Endothelial cell of umbilical vein (primary cell): ENCODE measurements at regions not wholly inside any gene's neighbourhood (a gene's known extent, or its start where the extent isn't known, plus 50 kb on each side); places are given as distances from the start of the nearest gene placed in this dataset.
"Not testable (repeated sequence)": the region's sequence is repeated elsewhere in the genome, so short reads cannot be mapped to it uniquely, and the experiment has no call there.

ENCODE experiments used
- BruUV-seq: library from RNA; stranded (reverse); fragments of 400-500 nt; replicated peaks from 2 replicates; lab custom pipeline; 2021; lab: Mats Ljungman, UMichigan
- CTCF ChIA-PET: fragments of 300-600, 350-600 bp; sonication (Branson Sonifier 250); formaldehyde crosslinking; loops from one replicate; lab custom pipeline; 2021; ENCODE audit warnings: antibody characterized with exemption, inconsistent platforms; lab: Charles Lee
- POLR2A ChIA-PET: fragments of 300-600, 350-600 bp; sonication (Branson Sonifier 250); formaldehyde crosslinking; loops from one replicate; lab custom pipeline; 2021; ENCODE audit warnings: antibody characterized with exemption, inconsistent platforms; lab: Charles Lee
- DNase-seq: peaks from one replicate; pipeline ENCODE4 v3.0.0-alpha.2; 2011; ENCODE audit warnings: low read depth, low spot score
- FAIRE-seq: peaks from 2 replicates; lab custom pipeline; 2011; peaks lifted over from hg19 to GRCh38; lab: Jason Lieb, UNC
- H2AFZ ChIP-seq: 2 replicates; pipeline ENCODE4 v1.6.0; 2012; ENCODE audit warnings: low read depth, low read length, control low read depth, inconsistent platforms
- H3K27ac ChIP-seq: 2 replicates; pipeline ENCODE4 v1.5.1; 2011; ENCODE audit warnings: low read depth, mild to moderate bottlenecking, control low read depth, low read length, moderate library complexity; ENCODE audit not compliant: insufficient read depth
- H3K27me3 ChIP-seq, 2 experiments: 2 replicates each; pipeline versions ENCODE4 v1.6.0 to v1.6.1; 2011; ENCODE audit warnings: low read length in 2 of 2, mixed read lengths in 1 of 2; ENCODE audit not compliant: control insufficient read depth in 2 of 2, insufficient read depth in 2 of 2
- H3K36me3 ChIP-seq, 2 experiments: 2 replicates in 1 of 2; 3 replicates in 1 of 2; pipeline ENCODE4 v1.5.1; 2011; ENCODE audit warnings: low read length in 2 of 2, mild to moderate bottlenecking in 1 of 2, moderate library complexity in 1 of 2; ENCODE audit not compliant: control insufficient read depth in 2 of 2, insufficient read depth in 2 of 2; ENCODE audit errors: extremely low read depth in 1 of 2
- H3K4me1 ChIP-seq: 3 replicates; pipeline ENCODE4 v1.5.1; 2011; ENCODE audit warnings: mild to moderate bottlenecking, low read length; ENCODE audit not compliant: control insufficient read depth, insufficient read depth; ENCODE audit errors: extremely low read depth
- H3K4me2 ChIP-seq: 2 replicates; pipeline ENCODE4 v1.6.1; 2011; ENCODE audit warnings: low read length, control low read depth, mixed read lengths; ENCODE audit not compliant: insufficient read depth
- H3K4me3 ChIP-seq, 3 experiments: fragments of 200-600 bp in 1 of 3; sonication (generic), shearing (Covaris generic) in 1 of 3; replicated peaks in 1 of 3; 2 replicates each; pipeline ENCODE4 v1.5.1; 2011 to 2016; ENCODE audit warnings: control low read depth in 3 of 3, low read length in 3 of 3, mild to moderate bottlenecking in 2 of 3, inconsistent platforms in 1 of 3, low read depth in 1 of 3, moderate library complexity in 1 of 3; ENCODE audit not compliant: insufficient read depth in 1 of 3
- H3K79me2 ChIP-seq: 2 replicates; pipeline ENCODE4 v1.6.0; 2012; ENCODE audit warnings: low read length, inconsistent platforms; ENCODE audit not compliant: control insufficient read depth, insufficient read depth
- H3K9ac ChIP-seq: replicated peaks from 2 replicates; pipeline ENCODE3; 2011; ENCODE audit warnings: low read length, control low read depth; ENCODE audit not compliant: insufficient read depth; ENCODE audit errors: extremely low read depth
- H3K9me1 ChIP-seq: replicated peaks from 3 replicates; pipeline ENCODE4 v1.6.0; 2011; ENCODE audit warnings: mild to moderate bottlenecking, low read length; ENCODE audit not compliant: control insufficient read depth, insufficient read depth; ENCODE audit errors: extremely low read depth
- H3K9me3 ChIP-seq: replicated peaks from 2 replicates; pipeline ENCODE4 v1.5.1; 2012; ENCODE audit warnings: low read length, inconsistent platforms; ENCODE audit not compliant: control insufficient read depth, insufficient read depth
- H4K20me1 ChIP-seq: replicated peaks from 2 replicates; pipeline ENCODE3; 2011; ENCODE audit warnings: mild to moderate bottlenecking, low read length; ENCODE audit not compliant: control insufficient read depth, insufficient read depth; ENCODE audit errors: extremely low read depth
- EZH2 ChIP-seq: IDR thresholded peaks from 2 replicates; pipeline ENCODE4 v1.6.1; 2012; ENCODE audit warnings: borderline replicate concordance, low read depth, mild to moderate bottlenecking, moderate library complexity, low read length, inconsistent platforms; ENCODE audit not compliant: severe bottlenecking
- FOS ChIP-seq: IDR thresholded peaks from 2 replicates; pipeline ENCODE4 v1.6.1; 2011; ENCODE audit warnings: mild to moderate bottlenecking, low read length, moderate library complexity, borderline replicate concordance; ENCODE audit not compliant: insufficient read depth
- JUN ChIP-seq: IDR thresholded peaks from 2 replicates; pipeline ENCODE4 v1.6.1; 2011; ENCODE audit warnings: borderline replicate concordance, low read depth; ENCODE audit not compliant: insufficient read length, insufficient read depth
- POLR2A ChIP-seq: IDR thresholded peaks from 2 replicates; pipeline ENCODE4 v1.6.1; 2012; ENCODE audit warnings: low read depth, mild to moderate bottlenecking, control low read depth, low read length
- POLR2AphosphoS5 ChIP-seq: IDR thresholded peaks from 2 replicates; pipeline ENCODE4 v1.6.1; 2012; ENCODE audit warnings: low read depth, mild to moderate bottlenecking, control low read depth, low read length, moderate library complexity; ENCODE audit not compliant: insufficient read depth
- dilution Hi-C: fragments of 300-500 bp; cut with MboI; formaldehyde crosslinking; loops from one replicate; pipeline ENCODE4 v1.15.0; 2019; ENCODE audit warnings: low sequenced_read_pairs; ENCODE audit not compliant: extremely low pct_ligation_motif_present
- intact Hi-C: fragments of 100-400 bp; cut with micrococcal nuclease; formaldehyde crosslinking; loops from one replicate; pipeline ENCODE4 v1.10.0; 2022
- TF ChIP-seq, protein P1 (sequence below): IDR thresholded peaks from 2 replicates; pipeline ENCODE4 v1.6.1; 2011; ENCODE audit not compliant: insufficient read depth, insufficient read length
- TF ChIP-seq, protein P2 (sequence below), 2 donors: IDR thresholded peaks; 1 replicate in 1 of 2; 2 replicates in 1 of 2; pipeline ENCODE4 v1.5.1; 2011; ENCODE audit warnings: low read length in 2 of 2, mild to moderate bottlenecking in 2 of 2, moderate library complexity in 2 of 2, control low read depth in 1 of 2, inconsistent platforms in 1 of 2, low read depth in 1 of 2; ENCODE audit not compliant: insufficient read depth in 1 of 2; ENCODE audit errors: extremely low read depth in 1 of 2

DNA sequence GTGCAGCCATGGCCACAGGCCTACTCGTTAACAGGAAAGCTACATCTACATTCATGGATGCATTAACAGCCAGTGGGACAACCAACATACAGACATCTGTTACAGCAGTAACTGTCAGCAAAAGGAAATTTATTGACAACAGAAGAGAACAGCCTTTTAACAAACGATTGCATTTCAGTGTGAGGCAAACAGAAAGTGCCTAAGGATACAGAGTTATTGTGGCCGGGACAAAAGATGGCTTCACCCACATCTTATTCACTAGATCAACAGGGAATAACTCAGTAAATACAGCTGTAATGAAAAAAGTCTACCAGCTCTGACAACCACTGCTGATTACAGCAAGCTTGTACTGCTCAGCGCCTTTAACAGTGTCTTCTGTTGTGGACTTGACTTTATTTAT, 61.5 kb upstream of the TBL1X start:
- ChIA-PET CTCF (no interaction called here), POLR2A (no interaction called here)
- Histone ChIP-seq H3K4me1 (no peaks in the 10 kb centered on the region), H4K20me1 (no peaks in the 10 kb centered on the region), H3K27me3 (no peaks in the 10 kb centered on the region), H3K4me3 (no peak overlapping the region), H3K9ac (no peak overlapping the region), H3K27ac (no peak overlapping the region), H3K79me2 (no peaks in the 10 kb centered on the region), H3K9me1 (no peaks in the 10 kb centered on the region), H3K36me3 (no peaks in the 10 kb centered on the region), H3K9me3 (no peaks in the 10 kb centered on the region), H2AFZ (no peak overlapping the region), H3K4me2 (no peak overlapping the region)
- BruUV-seq: no TSS peak
- TF ChIP-seq POLR2AphosphoS5 (no peak), FOS (no peak), EZH2 (no peak), JUN (no peak), POLR2A (no peak)
- TF ChIP-seq, protein P1, sequence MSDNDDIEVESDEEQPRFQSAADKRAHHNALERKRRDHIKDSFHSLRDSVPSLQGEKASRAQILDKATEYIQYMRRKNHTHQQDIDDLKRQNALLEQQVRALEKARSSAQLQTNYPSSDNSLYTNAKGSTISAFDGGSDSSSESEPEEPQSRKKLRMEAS: no peak
- TF ChIP-seq, protein P2, sequence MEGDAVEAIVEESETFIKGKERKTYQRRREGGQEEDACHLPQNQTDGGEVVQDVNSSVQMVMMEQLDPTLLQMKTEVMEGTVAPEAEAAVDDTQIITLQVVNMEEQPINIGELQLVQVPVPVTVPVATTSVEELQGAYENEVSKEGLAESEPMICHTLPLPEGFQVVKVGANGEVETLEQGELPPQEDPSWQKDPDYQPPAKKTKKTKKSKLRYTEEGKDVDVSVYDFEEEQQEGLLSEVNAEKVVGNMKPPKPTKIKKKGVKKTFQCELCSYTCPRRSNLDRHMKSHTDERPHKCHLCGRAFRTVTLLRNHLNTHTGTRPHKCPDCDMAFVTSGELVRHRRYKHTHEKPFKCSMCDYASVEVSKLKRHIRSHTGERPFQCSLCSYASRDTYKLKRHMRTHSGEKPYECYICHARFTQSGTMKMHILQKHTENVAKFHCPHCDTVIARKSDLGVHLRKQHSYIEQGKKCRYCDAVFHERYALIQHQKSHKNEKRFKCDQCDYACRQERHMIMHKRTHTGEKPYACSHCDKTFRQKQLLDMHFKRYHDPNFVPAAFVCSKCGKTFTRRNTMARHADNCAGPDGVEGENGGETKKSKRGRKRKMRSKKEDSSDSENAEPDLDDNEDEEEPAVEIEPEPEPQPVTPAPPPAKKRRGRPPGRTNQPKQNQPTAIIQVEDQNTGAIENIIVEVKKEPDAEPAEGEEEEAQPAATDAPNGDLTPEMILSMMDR (IDR thresholded peaks at IDR 0.05; ENCODE audit: extremely low read depth in 1 of 2, insufficient read depth in 1 of 2, low read depth in 1 of 2, low read length in 2 of 2): no peak
- DNase-seq: no peak
- dilution Hi-C loops: no loop called here
- no peak for FAIRE-seq
- intact Hi-C loops: no loop called here

DNA sequence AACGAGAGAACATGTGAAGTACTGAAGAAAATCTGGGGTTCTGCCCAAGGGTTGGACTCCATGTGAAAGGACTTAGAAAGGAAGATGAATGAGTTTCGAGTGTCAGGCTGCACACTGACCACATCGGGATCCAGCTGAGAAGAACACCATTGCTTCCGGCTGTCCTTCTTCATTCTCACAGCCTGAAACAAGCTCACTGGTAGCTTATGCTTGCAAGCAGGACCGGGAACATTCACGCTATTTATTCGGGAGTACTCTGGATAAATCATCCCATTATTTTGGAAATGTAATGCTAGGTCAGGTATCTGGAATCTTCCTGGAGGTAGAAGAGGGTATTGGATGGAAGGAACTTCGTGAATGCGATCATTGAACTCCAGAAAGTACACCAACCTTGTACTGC, 59.2 kb upstream of the TBL1X start:
- H3K36me3 ChIP-seq, dilution Hi-C loops, BruUV-seq, CTCF ChIA-PET, H3K27me3 ChIP-seq, H3K27ac ChIP-seq, H3K4me3 ChIP-seq, POLR2A ChIA-PET, FAIRE-seq, H3K9me1 ChIP-seq, H3K79me2 ChIP-seq, H3K4me2 ChIP-seq, H2AFZ ChIP-seq, H3K9me3 ChIP-seq, H4K20me1 ChIP-seq, intact Hi-C loops, H3K4me1 ChIP-seq, H3K9ac ChIP-seq: not testable (repeated sequence)
- DNase-seq: peak; percentile 1

DNA sequence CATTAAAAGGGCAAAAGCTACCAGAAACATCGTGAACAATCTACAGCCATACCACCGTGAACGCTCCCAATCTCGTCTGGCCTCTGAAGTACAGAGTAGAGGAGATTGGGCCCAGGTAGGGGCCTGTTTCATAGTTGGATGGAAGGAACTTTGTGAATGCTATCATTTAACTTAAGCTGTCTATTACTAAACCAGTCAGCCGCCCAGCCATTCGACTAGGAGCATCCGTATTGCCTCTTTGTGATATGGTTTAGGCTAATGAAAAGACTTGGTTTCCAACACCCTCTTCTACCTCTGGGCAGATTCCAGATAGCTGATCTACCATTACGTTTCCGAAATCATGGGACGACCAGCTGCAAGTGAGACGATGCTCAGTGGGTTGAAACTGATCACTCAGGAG, 54.0 kb upstream of the TBL1X start:
- POLR2A ChIA-PET, H3K36me3 ChIP-seq, H4K20me1 ChIP-seq, H3K9me3 ChIP-seq, BruUV-seq, FAIRE-seq, intact Hi-C loops, H2AFZ ChIP-seq, dilution Hi-C loops, CTCF ChIA-PET, H3K79me2 ChIP-seq, H3K4me2 ChIP-seq, H3K4me3 ChIP-seq, DNase-seq, H3K27ac ChIP-seq, H3K9me1 ChIP-seq, H3K27me3 ChIP-seq, H3K4me1 ChIP-seq, H3K9ac ChIP-seq: not testable (repeated sequence)
